Pulmonary artery endothelial cell (primary cell): ENCODE measurements at regions not wholly inside any gene's neighbourhood (a gene's known extent, or its start where the extent isn't known, plus 50 kb on each side); places are given as distances from the start of the nearest gene placed in this dataset.

Experiments used
- DNase-seq: peaks from one replicate; pipeline ENCODE4 v3.0.0-alpha.2; 2011; ENCODE audit warnings: low read depth, low spot score

DNA sequence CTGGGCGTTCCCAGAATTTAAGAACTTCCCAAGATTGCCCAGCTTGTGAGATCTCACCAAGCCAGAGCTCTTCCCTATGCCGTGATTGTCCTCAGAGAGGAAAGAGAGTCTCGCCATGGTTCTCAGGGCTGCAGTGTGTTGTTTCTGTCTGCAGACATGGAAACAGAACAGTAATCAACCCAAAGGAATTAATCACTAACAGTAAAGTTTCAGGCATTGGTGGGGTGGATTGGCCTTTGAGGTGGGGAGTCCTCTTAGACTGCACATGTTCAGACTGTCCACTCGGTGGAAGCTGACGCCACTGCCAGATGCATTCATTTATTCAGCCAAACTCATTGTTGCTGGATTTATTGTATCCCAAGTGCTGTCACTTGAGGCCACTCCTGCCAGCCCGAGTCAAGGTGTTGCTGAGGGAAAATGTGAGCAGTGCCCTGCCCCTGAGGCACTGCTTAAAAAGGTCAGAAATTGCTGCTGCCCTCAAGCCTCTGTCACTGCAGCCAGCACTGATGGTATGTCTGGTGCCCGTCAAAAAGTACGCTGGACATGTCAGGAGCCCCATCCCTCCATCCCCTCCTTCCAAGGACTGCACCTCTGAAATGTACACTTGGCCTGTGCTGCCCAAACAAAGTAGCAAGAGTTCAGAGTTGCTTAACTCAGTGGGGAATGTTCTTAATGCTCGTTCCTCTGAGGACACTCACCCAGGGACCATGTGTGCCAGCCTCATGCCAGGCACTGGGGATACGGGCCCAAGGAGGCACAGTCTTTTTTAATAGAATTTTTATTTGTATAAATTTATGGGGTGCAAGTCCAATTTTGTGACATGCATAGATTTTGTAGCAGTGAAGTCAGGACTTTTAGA lies 201.0 kb downstream of the GLI2 start:
- DNase-seq: no peak

DNA sequence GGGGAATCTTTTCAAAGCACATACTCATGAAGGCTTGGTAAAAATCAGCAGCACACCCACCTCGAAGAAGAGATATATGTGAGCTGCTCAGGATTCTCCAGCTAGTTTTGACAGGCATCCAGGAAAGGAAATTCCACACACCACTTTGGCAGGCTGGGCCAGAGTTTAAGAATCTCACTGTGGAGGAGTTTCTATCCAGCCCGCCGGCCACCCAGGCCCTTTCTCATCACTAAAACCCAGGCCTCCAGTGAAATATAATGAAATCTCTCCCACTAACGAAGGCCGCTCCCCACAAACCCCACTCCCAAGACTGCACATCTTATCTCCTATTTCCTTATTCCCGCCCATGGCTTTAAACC lies 202.0 kb downstream of the GLI2 start:
- no peak for DNase-seq

DNA sequence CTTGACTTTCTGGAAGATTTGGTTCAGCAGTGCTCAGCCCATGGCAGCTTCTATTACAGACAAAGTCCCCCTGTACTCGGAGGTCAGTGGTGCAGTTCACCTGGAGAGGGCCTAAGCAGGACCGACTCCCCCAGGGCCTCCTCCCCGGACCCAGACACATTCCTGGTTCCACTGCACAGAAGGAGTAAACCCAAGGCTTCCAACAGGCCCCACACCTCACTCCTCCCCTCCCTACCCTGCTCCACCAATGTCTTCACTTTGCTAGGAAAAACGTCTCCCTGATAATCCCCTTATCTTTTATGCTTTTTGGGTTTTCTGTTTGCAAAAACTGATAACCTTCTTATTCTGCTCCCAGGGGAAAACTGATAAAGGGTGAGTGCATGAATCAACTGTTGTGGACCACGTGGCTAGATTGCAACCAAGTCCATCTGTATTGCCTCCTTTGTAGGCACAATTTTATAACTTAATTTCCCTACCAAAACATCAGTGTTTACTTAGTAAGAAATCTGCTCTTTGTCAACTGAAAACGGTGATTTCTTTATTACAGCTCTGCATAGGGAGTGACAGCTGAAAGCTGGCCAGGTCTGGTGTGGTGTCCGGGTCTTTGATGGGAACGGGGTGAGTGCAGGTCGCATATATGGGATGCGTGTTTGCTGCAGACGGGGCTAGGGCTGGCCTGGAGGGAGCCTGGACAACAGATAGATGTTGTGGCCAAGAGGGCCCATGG lies 202.5 kb downstream of the GLI2 start:
- no peak for DNase-seq

DNA sequence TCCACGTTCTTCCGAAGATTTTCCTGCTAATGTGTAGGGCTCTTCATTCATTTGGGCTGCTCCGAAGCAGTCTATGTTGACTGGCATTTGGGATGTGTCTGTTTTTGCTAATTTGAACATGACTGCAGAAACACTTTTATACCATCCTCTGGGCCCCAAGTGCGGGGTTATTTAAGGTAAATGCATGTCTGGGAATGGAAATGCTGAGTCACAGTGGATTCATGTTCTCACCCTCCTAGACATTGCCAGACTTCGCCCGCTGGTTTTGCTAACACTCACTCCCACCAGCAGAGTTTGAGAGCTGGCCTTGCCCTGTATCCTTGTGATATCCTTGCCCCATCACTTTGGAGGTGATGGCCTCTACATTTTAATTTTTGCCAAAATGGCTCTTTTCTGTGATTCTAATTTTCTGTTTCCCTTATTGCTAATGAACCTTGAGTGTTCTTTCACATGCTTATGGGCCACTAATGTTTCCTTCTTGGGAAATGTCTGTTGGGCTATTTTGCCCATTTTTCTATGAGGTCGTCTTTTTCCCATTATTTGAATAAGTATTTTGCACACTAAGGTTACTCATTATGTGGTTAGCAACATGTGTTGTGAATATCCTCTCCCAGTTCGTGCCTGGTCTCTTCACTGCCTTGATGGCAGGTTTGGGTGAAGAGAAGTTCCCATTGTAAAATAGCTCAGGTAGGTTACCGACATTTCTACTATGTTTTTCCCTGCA lies 204.1 kb downstream of the GLI2 start:
- DNase-seq: no peak

DNA sequence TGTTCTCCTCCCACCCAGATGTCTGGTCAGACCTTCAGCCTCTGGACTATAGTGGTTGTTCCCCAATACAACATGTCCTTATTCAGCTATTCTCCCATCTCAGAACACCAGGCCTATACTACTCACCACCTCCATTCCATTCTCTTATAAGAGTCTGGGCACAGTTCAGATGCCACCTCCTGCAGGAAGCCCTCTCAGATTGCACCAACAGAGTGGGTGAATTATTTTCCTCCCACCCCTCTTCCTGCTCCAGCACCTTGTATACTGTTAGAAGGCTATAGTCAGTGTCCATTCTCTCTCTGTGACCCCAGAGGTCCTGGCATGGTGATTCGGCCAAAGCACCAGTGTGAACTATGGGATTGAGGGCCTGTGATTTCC lies 204.6 kb downstream of the GLI2 start:
- no peak for DNase-seq

DNA sequence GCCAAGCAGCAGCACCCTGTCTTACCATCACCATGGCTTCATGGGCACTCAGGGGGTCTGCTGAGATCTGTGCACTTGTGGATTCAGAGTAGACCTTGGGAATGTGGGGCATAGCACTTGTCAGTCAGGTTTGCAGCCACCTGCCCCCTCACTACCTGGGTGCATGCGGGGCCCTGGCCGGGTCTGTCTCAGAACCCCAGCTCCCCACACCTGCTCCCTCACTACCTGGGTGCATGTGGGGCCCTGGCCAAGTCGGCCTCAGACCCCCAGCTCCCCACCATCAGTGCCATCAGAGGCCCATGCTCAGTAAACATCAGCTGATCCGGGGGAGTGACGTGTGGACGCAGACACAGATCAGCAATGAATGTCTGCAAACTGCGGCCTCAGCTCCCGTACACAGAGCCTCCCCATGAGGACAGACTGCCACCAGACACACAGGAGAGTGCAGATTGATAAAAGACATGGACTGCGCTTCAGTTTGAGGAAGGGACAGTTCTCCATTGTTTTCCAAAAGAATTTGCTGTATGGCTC lies 205.1 kb downstream of the GLI2 start:
- DNase-seq: no peak

DNA sequence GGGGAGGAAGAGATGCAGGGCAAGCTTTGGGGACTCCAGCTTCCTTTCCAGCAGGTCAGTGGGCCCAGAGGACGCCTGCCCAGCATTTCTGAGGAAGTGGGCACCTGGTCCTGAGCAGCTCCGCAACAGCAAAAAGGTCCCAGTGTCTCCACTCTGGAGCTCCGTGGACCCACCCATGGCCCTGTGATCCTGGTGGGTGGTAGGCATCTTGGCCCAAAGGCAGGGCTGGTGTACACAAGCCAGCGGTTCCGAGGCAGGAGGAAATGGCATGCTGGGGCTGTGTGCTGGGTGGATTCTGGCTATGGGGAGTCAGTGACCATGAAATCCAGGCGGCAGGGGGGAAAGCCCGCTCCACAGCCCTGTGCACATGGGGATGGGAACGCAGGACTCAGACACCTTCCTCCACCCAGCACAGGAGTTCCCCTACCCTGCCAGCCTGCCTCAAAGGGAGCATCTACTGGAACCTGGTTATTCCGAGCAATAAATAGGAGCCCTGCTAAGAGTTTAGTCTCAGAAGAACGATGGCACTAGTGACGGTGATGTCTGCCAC lies 206.0 kb downstream of the GLI2 start:
- no peak for DNase-seq

DNA sequence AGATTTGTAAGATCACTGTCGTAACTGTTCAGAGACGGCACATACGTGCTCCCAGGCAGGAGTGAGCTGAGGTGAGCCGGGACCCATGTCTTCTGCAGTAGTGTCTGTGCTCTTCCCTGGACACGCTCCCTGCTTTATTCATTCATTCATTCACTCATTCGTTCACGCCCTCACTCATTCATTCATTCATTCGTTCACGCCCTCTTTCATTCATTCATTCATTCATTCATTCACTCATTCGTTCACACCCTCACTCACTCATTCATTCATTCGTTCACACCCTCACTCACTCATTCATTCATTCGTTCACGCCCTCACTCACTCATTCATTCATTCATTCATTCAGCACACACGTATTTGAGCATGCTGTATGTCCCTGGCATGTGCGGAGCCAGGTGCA lies 207.0 kb downstream of the GLI2 start:
- no peak for DNase-seq

DNA sequence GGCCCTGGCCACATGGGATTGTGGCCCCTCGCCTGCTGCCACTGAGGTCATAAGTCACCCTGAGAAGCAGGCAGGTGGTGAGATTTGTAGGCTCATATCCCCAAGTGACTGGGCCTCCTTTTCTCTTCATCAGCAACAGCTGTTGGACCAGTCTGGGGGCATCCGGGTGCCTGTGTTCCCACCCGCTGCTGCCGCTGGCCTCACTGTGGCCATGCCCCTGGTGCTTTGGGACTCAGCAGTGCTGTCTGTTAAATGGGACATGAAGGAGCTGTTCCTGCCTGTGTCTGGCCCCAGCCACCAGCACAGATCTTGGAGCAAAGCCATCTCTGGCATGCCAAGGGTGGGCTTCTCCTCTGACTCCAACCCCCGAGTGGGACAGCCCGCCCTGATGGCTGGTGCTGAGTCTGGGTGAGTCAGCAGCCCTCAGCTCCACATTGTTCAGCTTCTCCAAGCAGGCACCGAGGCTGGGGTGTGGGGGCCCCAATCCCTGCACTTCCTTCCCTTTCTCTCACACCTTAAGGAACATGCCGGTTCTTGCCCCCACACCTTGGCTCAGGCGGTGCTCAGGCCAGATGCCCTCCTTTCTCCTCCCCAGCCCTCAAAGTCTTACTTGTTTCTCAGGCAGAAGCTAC lies 207.9 kb downstream of the GLI2 start:
- DNase-seq: no peak

DNA sequence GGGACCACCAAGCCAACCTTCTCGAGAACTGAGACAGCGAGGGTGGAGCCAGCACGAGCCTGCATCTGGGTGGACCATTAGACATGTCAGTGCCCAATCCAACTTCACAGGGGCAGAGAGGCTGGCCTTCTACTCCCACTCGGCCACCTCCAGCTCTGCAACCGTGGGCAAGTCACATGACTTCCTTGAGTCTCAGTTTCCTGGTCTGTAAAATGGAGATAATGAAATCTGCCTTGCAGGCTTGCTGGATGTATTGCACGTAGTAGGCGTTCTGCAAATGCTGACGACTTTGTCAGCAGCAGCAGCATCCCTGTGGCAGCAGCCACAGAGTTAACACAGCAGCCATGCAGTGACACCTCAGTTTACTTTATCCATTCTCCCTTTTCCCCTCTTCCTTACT lies 208.9 kb downstream of the GLI2 start:
- DNase-seq: no peak

DNA sequence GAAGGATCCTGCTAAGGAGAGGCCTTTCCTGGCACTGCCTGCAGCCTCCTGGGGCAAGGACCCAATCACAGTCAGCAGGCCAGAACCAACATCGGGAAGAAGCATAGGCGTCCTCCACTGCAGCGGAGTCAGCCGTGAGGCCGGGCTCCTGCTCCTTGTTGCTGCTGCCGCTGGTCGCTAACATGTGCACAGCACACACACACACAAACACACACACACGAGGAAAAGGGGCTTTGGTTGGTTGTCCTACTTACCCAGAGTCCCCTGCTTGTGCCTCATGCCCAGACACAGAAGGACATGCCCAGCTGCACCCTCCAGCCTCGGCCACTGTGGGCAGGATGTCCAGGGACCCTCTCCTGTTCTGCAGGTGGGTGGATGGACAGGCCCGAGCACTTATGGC lies 209.4 kb downstream of the GLI2 start:
- no peak for DNase-seq

DNA sequence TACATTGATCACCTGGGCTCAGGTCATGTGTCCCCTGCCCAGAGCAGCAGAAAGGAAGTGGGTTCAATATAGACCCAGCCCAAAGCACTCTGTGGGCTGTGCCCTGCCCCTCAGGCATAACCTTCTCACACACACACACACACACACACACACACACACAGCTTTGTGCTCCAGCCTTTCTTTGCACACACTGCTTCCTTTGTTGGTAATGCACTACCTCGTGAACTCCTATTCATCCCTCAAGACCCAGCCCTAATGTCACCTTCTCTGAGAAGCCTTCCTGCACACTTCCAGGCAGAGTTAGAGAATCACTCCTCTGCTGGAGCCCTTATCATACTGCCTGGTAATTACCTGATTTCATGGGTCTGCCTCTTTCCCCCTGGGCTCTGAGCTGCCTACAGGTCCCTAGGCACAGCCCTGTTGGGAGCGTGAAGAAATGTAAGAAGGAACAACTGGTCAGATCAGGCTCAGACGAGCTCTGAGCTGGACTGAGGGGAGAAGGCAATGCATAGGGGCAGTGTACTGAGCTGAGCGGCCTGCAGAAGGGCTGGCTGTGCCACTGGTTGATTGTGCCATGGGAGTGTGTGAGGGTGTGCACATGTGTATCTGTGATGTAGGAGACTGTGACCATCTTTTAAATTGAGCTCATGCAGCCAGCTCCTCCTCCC lies 210.3 kb downstream of the GLI2 start:
- no peak for DNase-seq

DNA sequence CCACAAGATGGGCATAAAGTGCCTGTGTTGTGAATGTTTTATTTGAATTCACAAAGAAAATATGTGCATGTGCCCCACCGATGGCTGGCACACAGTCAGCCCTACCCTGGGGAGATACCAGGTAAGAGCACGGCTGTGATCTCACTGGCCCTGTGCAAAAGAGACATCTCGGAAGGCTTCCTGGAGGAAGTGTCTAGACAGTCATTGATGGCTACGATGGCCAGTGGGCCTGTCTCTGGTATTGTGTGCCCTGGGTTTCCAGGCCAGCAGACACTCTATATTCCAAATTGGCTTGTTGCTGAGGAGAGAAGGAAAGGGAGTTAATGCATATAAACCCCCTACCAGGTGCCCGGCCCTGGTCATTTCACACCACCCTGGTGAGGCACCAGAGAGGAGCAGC lies 211.7 kb downstream of the GLI2 start:
- no peak for DNase-seq

DNA sequence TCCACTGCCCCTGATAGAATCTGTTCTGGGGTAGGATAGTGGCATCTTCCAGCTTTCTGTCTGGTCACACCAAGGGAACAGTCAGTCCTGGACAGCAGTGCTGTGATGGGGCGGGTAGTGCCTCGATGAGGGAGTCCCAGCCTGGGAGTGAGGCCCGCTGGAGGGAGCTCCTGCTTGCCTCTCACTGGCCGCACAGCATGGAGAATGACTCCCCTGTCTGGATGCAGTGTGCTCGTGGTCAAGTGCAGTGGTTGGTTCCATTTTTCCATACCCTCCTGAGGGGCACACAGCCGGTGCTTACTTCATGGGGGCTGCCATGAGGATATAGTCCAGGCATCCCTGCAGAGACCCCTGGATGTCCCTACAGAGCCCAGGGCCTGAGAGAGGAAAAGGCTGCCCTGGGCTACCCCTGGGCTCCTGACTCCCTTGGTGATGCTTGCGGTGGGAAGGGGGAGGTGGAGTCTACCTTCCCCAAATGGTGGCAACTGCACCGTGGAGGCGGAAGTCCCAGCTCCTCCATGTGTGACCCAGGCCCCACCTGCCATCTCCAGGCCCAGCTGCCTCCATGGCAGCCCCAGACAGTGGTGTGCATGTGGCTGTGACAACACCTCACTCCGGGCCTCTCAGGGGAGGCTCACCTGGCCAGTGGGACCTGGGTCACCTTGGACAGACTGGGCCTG lies 212.5 kb downstream of the GLI2 start:
- no peak for DNase-seq

DNA sequence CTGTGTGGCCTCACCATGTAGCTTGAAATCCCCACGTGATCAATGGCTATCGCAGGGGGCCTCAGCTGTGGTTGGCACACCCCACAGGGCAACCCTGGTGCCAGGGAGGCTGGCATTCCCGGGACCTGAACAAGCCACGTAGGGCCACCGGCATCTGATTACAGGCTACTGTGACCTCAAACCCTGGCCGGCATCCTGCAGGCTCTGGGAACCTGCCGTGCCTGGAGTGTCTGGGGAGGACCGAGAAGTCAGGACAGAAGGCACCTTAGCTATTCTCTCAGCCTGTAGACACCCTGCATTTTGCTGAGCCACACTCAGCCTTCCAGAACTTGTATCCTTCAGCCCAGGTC lies 213.0 kb downstream of the GLI2 start:
- no peak for DNase-seq

DNA sequence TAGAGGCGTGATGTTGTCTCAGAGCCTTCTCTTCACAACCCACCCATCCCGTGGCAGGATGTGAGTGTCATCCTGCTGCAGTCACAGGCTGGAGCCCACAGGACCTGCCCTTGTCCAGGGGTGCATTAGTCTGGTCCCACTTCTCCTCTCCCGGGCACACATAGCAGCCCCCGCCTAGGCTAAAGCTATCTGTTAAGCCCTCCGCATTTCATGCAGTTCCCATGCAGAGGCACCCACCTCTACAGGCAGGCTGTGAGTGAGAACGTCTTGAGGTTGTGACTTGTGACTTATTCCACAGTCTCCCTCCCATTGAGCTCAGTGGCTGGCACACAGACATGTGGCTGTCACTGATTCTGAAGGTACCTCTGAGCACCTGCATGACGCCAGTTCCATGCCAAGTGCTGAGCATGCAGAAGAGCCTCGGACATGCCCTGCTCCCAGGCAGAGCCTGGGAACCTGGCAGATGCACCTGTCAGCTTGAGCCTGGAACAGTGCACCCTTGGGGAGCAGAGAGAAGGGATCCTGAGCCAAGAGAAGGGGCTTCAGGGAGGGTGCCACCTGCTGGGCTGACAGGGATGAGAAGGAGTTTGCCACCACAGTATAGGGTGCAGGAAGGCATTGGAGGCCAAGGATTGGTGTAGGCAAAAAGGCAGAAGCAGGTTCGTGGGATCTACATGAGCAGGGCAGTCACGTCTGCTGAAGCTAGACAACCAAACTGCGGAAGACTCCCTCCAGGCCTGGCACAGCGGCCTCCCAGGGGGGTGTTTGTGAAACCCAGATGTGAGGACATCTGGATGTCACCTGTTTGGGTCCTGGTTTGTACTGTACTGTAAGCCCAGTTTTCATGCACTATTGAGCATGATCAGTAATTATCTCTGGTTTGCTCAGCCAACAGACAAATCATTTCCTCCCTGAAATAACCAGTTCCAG lies 213.6 kb downstream of the GLI2 start:
- no peak for DNase-seq

DNA sequence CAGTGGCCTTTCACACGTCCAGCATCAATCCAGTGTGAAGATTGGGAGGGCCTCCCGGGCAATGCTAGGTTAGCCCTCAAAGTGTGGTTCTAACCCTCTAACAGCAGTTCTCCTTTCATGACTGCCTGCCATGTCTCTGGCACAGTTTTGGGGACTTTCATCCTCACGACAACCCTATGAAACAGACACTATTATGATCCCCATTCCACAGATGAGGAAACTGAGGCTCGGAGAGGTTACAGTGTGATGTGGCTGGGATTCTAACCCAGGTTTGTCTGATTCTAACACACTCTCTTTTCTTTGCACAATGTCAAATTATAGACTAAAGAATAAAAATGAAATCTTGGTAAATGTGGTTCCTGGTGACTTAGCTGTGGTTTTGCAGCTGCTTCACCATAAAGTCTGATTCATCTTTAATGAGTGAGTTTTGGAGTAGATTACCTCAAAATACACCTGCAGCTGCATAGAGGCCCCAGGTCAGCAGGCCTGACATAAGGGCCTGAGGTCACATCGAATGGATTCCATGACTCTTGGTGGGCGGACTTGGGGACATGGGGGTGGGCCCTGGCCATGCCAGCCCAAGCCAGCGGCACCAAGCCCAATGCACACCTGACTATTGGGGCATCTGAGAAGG lies 214.4 kb downstream of the GLI2 start:
- no peak for DNase-seq

DNA sequence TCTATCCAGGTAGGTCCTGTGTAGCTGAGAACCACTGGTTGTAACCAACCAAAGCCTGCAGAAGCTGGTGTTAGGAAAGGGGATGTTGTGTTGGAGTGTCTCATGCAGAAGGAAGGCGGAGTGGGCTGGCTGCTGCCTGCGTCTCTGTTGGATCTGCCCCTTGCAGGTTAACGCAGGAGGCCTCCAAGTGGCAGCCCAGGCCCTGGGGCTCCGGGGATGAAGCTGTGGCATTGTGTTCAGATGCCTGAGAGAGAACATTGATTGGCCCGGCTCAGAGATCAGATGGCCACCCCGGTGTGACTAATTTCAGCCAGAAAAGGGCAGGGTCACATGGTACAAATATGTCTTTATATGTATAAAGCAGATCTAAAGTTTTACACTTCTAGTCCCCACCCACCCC lies 216.0 kb downstream of the GLI2 start:
- DNase-seq: no peak

DNA sequence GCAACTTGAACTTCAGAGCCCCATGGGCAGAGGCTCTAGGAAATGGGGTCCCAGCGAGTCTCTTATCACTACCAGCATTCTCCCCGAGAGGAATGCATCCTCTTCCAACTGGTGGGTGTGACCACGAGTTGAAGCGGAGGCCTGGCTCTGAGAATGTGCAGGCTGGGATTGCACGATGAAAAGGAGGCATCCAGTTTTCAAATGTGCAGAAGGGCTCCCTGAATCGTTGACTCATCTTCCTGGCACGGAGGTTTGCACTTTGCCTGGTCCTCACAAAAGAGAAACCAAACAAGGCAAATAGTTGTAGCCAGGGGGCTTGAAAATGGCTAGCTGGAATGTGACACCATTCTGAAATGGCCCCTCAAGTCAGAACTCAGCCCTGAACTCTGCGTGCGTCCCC lies 216.7 kb downstream of the GLI2 start:
- DNase-seq: no peak
